Fibroblast of lung (primary cell): ENCODE measurements at regions not wholly inside any gene's neighbourhood (a gene's known extent, or its start where the extent isn't known, plus 50 kb on each side); places are given as distances from the start of the nearest gene placed in this dataset.

ENCODE experiments used
- DNase-seq, 2 donors: peaks; one replicate each; pipeline versions ENCODE4 v3.0.0 to v3.0.0-alpha.2; 2010; ENCODE audit warnings: low read depth in 2 of 2
- H2AFZ ChIP-seq: 2 replicates; pipeline ENCODE4 v1.5.1; 2012; ENCODE audit warnings: low read length, control low read depth, inconsistent platforms
- H3K27ac ChIP-seq: 2 replicates; pipeline ENCODE4 v1.5.1; 2011; ENCODE audit warnings: low read length, control low read depth; ENCODE audit not compliant: insufficient read depth
- H3K27me3 ChIP-seq: 2 replicates; pipeline ENCODE4 v1.5.1; 2011; ENCODE audit warnings: mild to moderate bottlenecking, low read length; ENCODE audit not compliant: control insufficient read depth, insufficient read depth
- H3K36me3 ChIP-seq: 2 replicates; pipeline ENCODE4 v1.5.1; 2011; ENCODE audit warnings: low read length; ENCODE audit not compliant: control insufficient read depth, insufficient read depth
- H3K4me1 ChIP-seq: 2 replicates; pipeline ENCODE4 v1.5.1; 2011; ENCODE audit warnings: low read length; ENCODE audit not compliant: control insufficient read depth, insufficient read depth; ENCODE audit errors: extremely low read depth
- H3K4me2 ChIP-seq: 2 replicates; pipeline ENCODE4 v1.5.1; 2011; ENCODE audit warnings: low read length, control low read depth; ENCODE audit not compliant: insufficient read depth; ENCODE audit errors: extremely low read depth
- H3K4me3 ChIP-seq, 4 experiments: fragments of 200-600 bp in 1 of 4; sonication (generic) in 1 of 4; replicated peaks in 1 of 4; 2 replicates each; pipeline ENCODE4 v1.5.1; 2011 to 2016; ENCODE audit warnings: low read length in 4 of 4, low read depth in 3 of 4, mild to moderate bottlenecking in 3 of 4, control low read depth in 2 of 4, inconsistent platforms in 1 of 4, mixed read lengths in 1 of 4; ENCODE audit not compliant: insufficient read depth in 1 of 4; ENCODE audit errors: control extremely low read depth in 1 of 4
- H3K79me2 ChIP-seq: 2 replicates; pipeline ENCODE4 v1.5.1; 2012; ENCODE audit warnings: mild to moderate bottlenecking, low read length, inconsistent platforms; ENCODE audit not compliant: control insufficient read depth, insufficient read depth
- H3K9ac ChIP-seq: 2 replicates; pipeline ENCODE4 v1.5.1; 2011; ENCODE audit warnings: mild to moderate bottlenecking, low read length, control low read depth; ENCODE audit not compliant: insufficient read depth
- H3K9me3 ChIP-seq: 2 replicates; pipeline ENCODE4 v1.5.1; 2012; ENCODE audit warnings: low read depth, low read length; ENCODE audit not compliant: control insufficient read depth, insufficient read depth
- H4K20me1 ChIP-seq: 2 replicates; pipeline ENCODE4 v1.5.1; 2011; ENCODE audit warnings: low read length; ENCODE audit not compliant: control insufficient read depth, insufficient read depth; ENCODE audit errors: extremely low read depth
- CTCF ChIP-seq, 2 donors: IDR thresholded peaks in 1 of 2; conservative IDR thresholded peaks in 1 of 2; 1 replicate in 1 of 2; 2 replicates in 1 of 2; pipeline ENCODE4 v1.5.1; 2011 to 2012; ENCODE audit warnings: low read length in 2 of 2, control low read depth in 1 of 2, inconsistent platforms in 1 of 2, low read depth in 1 of 2, mild to moderate bottlenecking in 1 of 2
- EZH2 ChIP-seq: IDR thresholded peaks from 2 replicates; pipeline ENCODE4 v1.5.1; 2012; ENCODE audit warnings: low read length, control low read depth, mild to moderate bottlenecking; ENCODE audit errors: missing control alignments

- TF ChIP-seq CTCF (conservative IDR thresholded peaks at IDR 0.05 in 1 of 2, IDR thresholded peaks at IDR 0.05 in 1 of 2; ENCODE audit: low read depth in 1 of 2, low read length in 2 of 2) (no peak), EZH2 (no peak)
- Histone ChIP-seq H3K4me1 (peaks cover 2% of the 10 kb centered on the region), H3K27ac (no peak overlapping the region), H3K36me3 (no peaks in the 10 kb centered on the region), H3K4me3 (no peak overlapping the region), H4K20me1 (no peaks in the 10 kb centered on the region), H3K79me2 (no peaks in the 10 kb centered on the region), H2AFZ (no peak overlapping the region), H3K27me3 (no peaks in the 10 kb centered on the region), H3K4me2 (no peak overlapping the region), H3K9ac (no peak overlapping the region), H3K9me3 (no peaks in the 10 kb centered on the region)
- DNase-seq: no peak
These were observed 97.1 kb upstream of the SLC66A3 start for GRCh38 chr2:11058129-11058528.

GRCh38 chr2:11060376-11061169 lies 94.7 kb upstream of the SLC66A3 start:
- no peaks in the 10 kb centered on the region for H3K9me3 ChIP-seq
- H3K4me1 ChIP-seq: peaks cover 2% of the 10 kb centered on the region
- H4K20me1 ChIP-seq: no peaks in the 10 kb centered on the region
- H3K79me2 ChIP-seq: no peaks in the 10 kb centered on the region
- no peak overlapping the region for H3K9ac ChIP-seq
- no peak overlapping the region for H3K27ac ChIP-seq
- TF ChIP-seq EZH2: no peak
- no peak for TF ChIP-seq CTCF (conservative IDR thresholded peaks at IDR 0.05 in 1 of 2, IDR thresholded peaks at IDR 0.05 in 1 of 2; ENCODE audit: low read depth in 1 of 2, low read length in 2 of 2)
- no peaks in the 10 kb centered on the region for H3K27me3 ChIP-seq
- H3K4me2 ChIP-seq: no peak overlapping the region
- DNase-seq: no peak
- no peak overlapping the region for H3K4me3 ChIP-seq
- H3K36me3 ChIP-seq: no peaks in the 10 kb centered on the region
- no peak overlapping the region for H2AFZ ChIP-seq

DNA sequence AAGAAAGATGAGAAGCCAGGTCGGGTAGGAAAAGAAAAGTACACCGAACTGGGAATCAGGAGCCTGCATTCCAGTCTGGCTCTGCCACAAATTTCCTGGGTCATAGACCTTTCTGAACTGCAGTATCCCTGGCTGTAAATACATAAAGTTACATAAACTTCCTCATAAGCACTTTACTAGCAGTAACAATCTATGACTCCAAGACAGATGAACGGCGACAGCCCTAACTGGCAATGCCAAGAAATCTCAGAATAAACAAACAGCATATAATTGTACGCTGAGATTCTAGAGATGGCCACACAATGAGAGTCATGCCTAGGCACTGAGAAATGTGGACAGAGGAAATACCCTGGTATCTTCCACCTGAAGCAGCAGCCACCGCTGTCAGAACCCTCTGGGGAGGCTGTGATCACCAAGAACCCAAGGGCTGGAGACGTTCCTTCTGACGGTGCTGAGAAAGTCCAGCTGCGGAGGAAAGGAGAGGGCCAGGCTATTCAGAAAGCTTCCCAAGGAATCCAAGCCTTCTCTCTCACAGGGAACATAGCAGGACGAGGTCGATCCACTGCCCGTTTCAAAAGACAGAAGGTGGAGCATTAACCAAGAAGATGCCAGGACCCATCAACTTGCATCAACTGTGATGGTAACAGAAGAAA lies 89.3 kb upstream of the SLC66A3 start:
- no peak overlapping the region for H2AFZ ChIP-seq
- peak in 1 of 2 donors; percentile 17 for DNase-seq
- peaks cover 7% of the 10 kb centered on the region for H3K27me3 ChIP-seq
- no peak overlapping the region for H3K9ac ChIP-seq
- H4K20me1 ChIP-seq: no peaks in the 10 kb centered on the region
- TF ChIP-seq EZH2 (no peak), CTCF (conservative IDR thresholded peaks at IDR 0.05 in 1 of 2, IDR thresholded peaks at IDR 0.05 in 1 of 2; ENCODE audit: low read depth in 1 of 2, low read length in 2 of 2) (no peak)
- no peaks in the 10 kb centered on the region for H3K36me3 ChIP-seq
- no peak overlapping the region for H3K4me3 ChIP-seq
- no peaks in the 10 kb centered on the region for H3K4me1 ChIP-seq
- H3K4me2 ChIP-seq: peak overlapping the region; percentile 32
- H3K9me3 ChIP-seq: no peaks in the 10 kb centered on the region
- no peaks in the 10 kb centered on the region for H3K79me2 ChIP-seq
- no peak overlapping the region for H3K27ac ChIP-seq
